Testis (tissue), 2 donors: ENCODE measurements at regions not wholly inside any gene's neighbourhood (a gene's known extent, or its start where the extent isn't known, plus 50 kb on each side); places are given as distances from the start of the nearest gene placed in this dataset.

Source experiments
- CTCF ChIP-seq, 3 experiments: fragments of 450-650 bp in 2 of 3; fragments of 200-600 bp in 1 of 3; sonication (generic) in 1 of 3; IDR thresholded peaks; one replicate each; pipeline ENCODE4 v1.5.1; 2016 to 2019; ENCODE audit warnings: antibody characterized with exemption in 3 of 3, mild to moderate bottlenecking in 2 of 3, moderate library complexity in 1 of 3
- POLR2A ChIP-seq: fragments of 450-650 bp; IDR thresholded peaks from one replicate; pipeline ENCODE4 v1.6.1; 2017; ENCODE audit warnings: antibody characterized with exemption, mild to moderate bottlenecking, moderate library complexity

- no peak for TF ChIP-seq CTCF (IDR thresholded peaks at IDR 0.05)
- no peak for TF ChIP-seq POLR2A
These were observed 67.1 kb upstream of the MSTN start for GRCh38 chr2:190129421-190130199.
